ENCODE measurements at regions not wholly inside any gene's neighbourhood (a gene's known extent, or its start where the extent isn't known, plus 50 kb on each side); places are given as distances from the start of the nearest gene placed in this dataset.

- DNase-seq, result no peak
Observed at GRCh38 chr1:90650401-90650800, 66.7 kb downstream of the BARHL2 start.

- DNase-seq, result no peak
Observed at GRCh38 chr1:90640325-90640724, 76.8 kb downstream of the BARHL2 start.

- DNase-seq, result no peak
Observed at GRCh38 chr1:90622666-90623065, 94.4 kb downstream of the BARHL2 start.

GRCh38 chr1:90621986-90622385, 95.1 kb downstream of the BARHL2 start:
- no peak for DNase-seq

GRCh38 chr1:90616395-90616794, 100.7 kb downstream of the BARHL2 start:
- peak; percentile 26 for DNase-seq

- peak; percentile 9 for DNase-seq
Observed at GRCh38 chr1:90614872-90615271, 102.2 kb downstream of the BARHL2 start.

- DNase-seq, result no peak
Observed at GRCh38 chr1:90613371-90613770, 103.7 kb downstream of the BARHL2 start.

- DNase-seq, result no peak
Observed at GRCh38 chr1:90612033-90612432, 105.1 kb downstream of the BARHL2 start.

GRCh38 chr1:90607736-90608135, 109.4 kb downstream of the BARHL2 start:
- no peak for DNase-seq

GRCh38 chr1:90605070-90605469, 112.0 kb downstream of the BARHL2 start:
- DNase-seq, result no peak

- DNase-seq, result no peak
Observed at GRCh38 chr1:90593312-90593711, 123.8 kb downstream of the BARHL2 start.

GRCh38 chr1:90591970-90592356, 125.1 kb downstream of the BARHL2 start:
- DNase-seq, result no peak

- no peak for DNase-seq
Observed at GRCh38 chr1:90591355-90591969, 125.6 kb downstream of the BARHL2 start.

GRCh38 chr1:90580176-90580575, 136.9 kb downstream of the BARHL2 start:
- no peak for DNase-seq

GRCh38 chr1:90579212-90579802, 137.8 kb downstream of the BARHL2 start:
- DNase-seq, result peak; percentile 29

- DNase-seq, result no peak
Observed at GRCh38 chr1:90574692-90575370, 142.3 kb downstream of the BARHL2 start.

- no peak for DNase-seq
Observed at GRCh38 chr1:90573736-90574135, 143.4 kb downstream of the BARHL2 start.

- DNase-seq, result no peak
Observed at GRCh38 chr1:90572446-90572845, 144.7 kb downstream of the BARHL2 start.

GRCh38 chr1:90568436-90568835, 148.7 kb downstream of the BARHL2 start:
- no peak for DNase-seq

GRCh38 chr1:90564164-90564563, 152.9 kb downstream of the BARHL2 start:
- no peak for DNase-seq

- DNase-seq, result no peak
Observed at GRCh38 chr1:90562892-90563291, 154.2 kb downstream of the BARHL2 start.

GRCh38 chr1:90561911-90562310, 155.2 kb downstream of the BARHL2 start:
- no peak for DNase-seq

GRCh38 chr1:90561103-90561783, 155.9 kb downstream of the BARHL2 start:
- no peak for DNase-seq
